Caco-2 (cell line): ENCODE measurements at regions not wholly inside any gene's neighbourhood (a gene's known extent, or its start where the extent isn't known, plus 50 kb on each side); places are given as distances from the start of the nearest gene placed in this dataset.
A peak's percentile ranks its signal among the peaks of the same experiment; 100 is the strongest.

Experiments
- BruUV-seq: library from RNA; stranded (reverse); fragments of 400-500 nt; replicated peaks from 2 replicates; lab custom pipeline; 2021; lab: Mats Ljungman, UMichigan
- CTCF ChIA-PET: fragments of 300-600 bp; sonication (Branson Sonifier 250); formaldehyde crosslinking; loops from one replicate; lab custom pipeline; 2022; ENCODE audit warnings: antibody characterized with exemption; lab: Charles Lee
- POLR2A ChIA-PET: fragments of 300-600 bp; sonication (Branson Sonifier 250); formaldehyde crosslinking; loops from one replicate; lab custom pipeline; 2022; ENCODE audit warnings: antibody characterized with exemption; lab: Charles Lee
- DNase-seq, 2 experiments: peaks; one replicate each; pipeline versions ENCODE4 v3.0.0 to v3.0.0-alpha.2; 2020 to 2022
- H3K27me3 ChIP-seq: replicated peaks from 2 replicates; pipeline ENCODE4 v1.6.0; 2011; ENCODE audit warnings: low read length; ENCODE audit not compliant: control insufficient read depth, insufficient read depth
- H3K36me3 ChIP-seq: 2 replicates; pipeline ENCODE4 v1.5.1; 2011; ENCODE audit warnings: low read length; ENCODE audit not compliant: control insufficient read depth, insufficient read depth
- H3K4me1 ChIP-seq: fragments of 250-450 bp; sonication (Bioruptor Pico); 2 replicates; pipeline ENCODE4 v1.5.1; 2020; ENCODE audit warnings: mild to moderate bottlenecking
- H3K4me3 ChIP-seq: 2 replicates; pipeline ENCODE4 v1.5.1; 2011; ENCODE audit warnings: low read depth, mild to moderate bottlenecking, control low read depth, low read length
- H3K9me3 ChIP-seq: fragments of 250-450 bp; sonication (Bioruptor Pico); 2 replicates; pipeline ENCODE4 v1.5.1; 2020; ENCODE audit warnings: mild to moderate bottlenecking, moderate library complexity
- H3K27ac Mint-ChIP-seq: one replicate; pipeline ENCODE4 v1.8.0; 2022; ENCODE audit warnings: mixed read lengths; ENCODE audit not compliant: unreplicated experiment
- H3K27me3 Mint-ChIP-seq: one replicate; pipeline ENCODE4 v1.8.0; 2022; ENCODE audit warnings: mixed read lengths; ENCODE audit not compliant: insufficient read depth, unreplicated experiment
- H3K36me3 Mint-ChIP-seq: one replicate; pipeline ENCODE4 v1.8.0; 2022; ENCODE audit warnings: mild to moderate bottlenecking, mixed read lengths; ENCODE audit not compliant: insufficient read depth, unreplicated experiment
- H3K4me1 Mint-ChIP-seq: one replicate; pipeline ENCODE4 v1.8.0; 2022; ENCODE audit warnings: low read depth, mixed read lengths; ENCODE audit not compliant: unreplicated experiment
- H3K4me3 Mint-ChIP-seq: one replicate; pipeline ENCODE4 v1.8.0; 2022; ENCODE audit warnings: mild to moderate bottlenecking, moderate library complexity, mixed read lengths; ENCODE audit not compliant: unreplicated experiment
- H3K9me3 Mint-ChIP-seq: one replicate; pipeline ENCODE4 v1.8.0; 2022; ENCODE audit warnings: mixed read lengths; ENCODE audit not compliant: unreplicated experiment
- CTCF ChIP-seq, 2 experiments: fragments of 200-600 bp in 1 of 2; IDR thresholded peaks; 1 replicate in 1 of 2; 2 replicates in 1 of 2; pipeline versions ENCODE4 v1.5.1 to v1.8.0; 2011 to 2022; ENCODE audit warnings: antibody characterized with exemption in 1 of 2, control low read depth in 1 of 2, inconsistent platforms in 1 of 2, low read depth in 1 of 2, low read length in 1 of 2, mild to moderate bottlenecking in 1 of 2, moderate library complexity in 1 of 2; ENCODE audit not compliant: insufficient read depth in 1 of 2, severe bottlenecking in 1 of 2, unreplicated experiment in 1 of 2
- intact Hi-C: fragments of 100-400 bp; cut with micrococcal nuclease; formaldehyde crosslinking; loops from one replicate; pipeline ENCODE4 v1.10.0; 2022; ENCODE audit not compliant: unreplicated experiment

- ChIA-PET CTCF (no interaction called here), POLR2A (no interaction called here)
- TF ChIP-seq CTCF (IDR thresholded peaks at IDR 0.05; ENCODE audit: insufficient read depth in 1 of 2, low read depth in 1 of 2, low read length in 1 of 2, severe bottlenecking in 1 of 2, unreplicated experiment in 1 of 2) = no peak
- H3K4me3 ChIP-seq = no peak overlapping the region
- no peaks in the 10 kb centered on the region for H3K36me3 ChIP-seq
- H3K9me3 ChIP-seq = peaks cover 3% of the 10 kb centered on the region; the same call in 1 of the 2 replicates
- peaks cover 19% of the 10 kb centered on the region for H3K4me1 ChIP-seq
- DNase-seq = no peak
- Mint-ChIP-seq H3K27me3 (no peaks in the 10 kb centered on the region), H3K9me3 (no peaks in the 10 kb centered on the region), H3K27ac (no peak overlapping the region), H3K4me3 (no peak overlapping the region), H3K36me3 (peaks cover 9% of the 10 kb centered on the region), H3K4me1 (peaks cover 26% of the 10 kb centered on the region)
- H3K27me3 ChIP-seq = no peaks in the 10 kb centered on the region
- intact Hi-C loops = no loop called here
- BruUV-seq = no TSS peak
Measured at GRCh38 chr6:33507261-33507660, 52.9 kb downstream of the ZBTB9 start.

GRCh38 chr6:33508935-33509926 lies 54.9 kb downstream of the ZBTB9 start:
- Histone ChIP-seq H3K9me3 (peaks cover 2% of the 10 kb centered on the region; the same call in 1 of the 2 replicates), H3K4me1 (peaks cover 21% of the 10 kb centered on the region), H3K4me3 (no peak overlapping the region), H3K36me3 (no peaks in the 10 kb centered on the region), H3K27me3 (no peaks in the 10 kb centered on the region)
- Mint-ChIP-seq H3K36me3 (peaks cover 9% of the 10 kb centered on the region), H3K4me3 (no peak overlapping the region), H3K9me3 (no peaks in the 10 kb centered on the region), H3K27ac (peak overlapping the region; percentile 35), H3K4me1 (peaks cover 26% of the 10 kb centered on the region), H3K27me3 (no peaks in the 10 kb centered on the region)
- ChIA-PET CTCF (no interaction called here), POLR2A (interaction anchor here (0.6 kb wide), 1 partner anchor 191 kb away, joined by 3 read pairs; the partner anchor contains the start of gene ZBTB22)
- TF ChIP-seq CTCF (IDR thresholded peaks at IDR 0.05; ENCODE audit: insufficient read depth in 1 of 2, low read depth in 1 of 2, low read length in 1 of 2, severe bottlenecking in 1 of 2, unreplicated experiment in 1 of 2) = no peak
- BruUV-seq = no TSS peak
- intact Hi-C loops = no loop called here
- DNase-seq = no peak

- POLR2A ChIA-PET = no interaction called here
- TF ChIP-seq CTCF (IDR thresholded peaks at IDR 0.05; ENCODE audit: insufficient read depth in 1 of 2, low read depth in 1 of 2, low read length in 1 of 2, severe bottlenecking in 1 of 2, unreplicated experiment in 1 of 2) = no peak
- H3K36me3 ChIP-seq = no peaks in the 10 kb centered on the region
- no peaks in the 10 kb centered on the region for H3K27me3 ChIP-seq
- DNase-seq = no peak
- H3K36me3 Mint-ChIP-seq = no peaks in the 10 kb centered on the region
- H3K27ac Mint-ChIP-seq = no peak overlapping the region
- no peak overlapping the region for H3K4me3 ChIP-seq
- peaks cover 9% of the 10 kb centered on the region for H3K4me1 Mint-ChIP-seq
- intact Hi-C loops = loop anchor here (2.0 kb wide), 1 partner anchor 58 kb away; no protein-coding TSS in a partner anchor
- no peaks in the 10 kb centered on the region for H3K9me3 ChIP-seq
- CTCF ChIA-PET = interaction anchor here (0.7 to 1.2 kb wide), 3 partner anchors 23 to 33 kb away, joined by 3 read pairs; no protein-coding TSS in a partner anchor
- no peaks in the 10 kb centered on the region for H3K9me3 Mint-ChIP-seq
- no peaks in the 10 kb centered on the region for H3K27me3 Mint-ChIP-seq
- H3K4me1 ChIP-seq = peaks cover 4% of the 10 kb centered on the region
- no peak overlapping the region for H3K4me3 Mint-ChIP-seq
- BruUV-seq = no TSS peak
Measured at GRCh38 chr6:33513213-33513612, 58.8 kb downstream of the ZBTB9 start.
